ENCODE measurements at regions not wholly inside any gene's neighbourhood (a gene's known extent, or its start where the extent isn't known, plus 50 kb on each side); places are given as distances from the start of the nearest gene placed in this dataset.

GRCh38 chr7:81560708-81561107 lies 209.1 kb downstream of the HGF start:
- no peak for DNase-seq (ENCODE audit: insufficient read length, low spot score)
- TF ChIP-seq PAX5 (IDR thresholded peaks at IDR 0.05; ENCODE audit: insufficient read depth, low read length, severe bottlenecking) = no peak
- no peak for TF ChIP-seq POLR2AphosphoS5 (IDR thresholded peaks at IDR 0.05; ENCODE audit: low read depth, low read length)
- no peak for TF ChIP-seq TAF1 (IDR thresholded peaks at IDR 0.05; ENCODE audit: low read depth, low read length)
- no peak for TF ChIP-seq POU2F2 (IDR thresholded peaks at IDR 0.05; ENCODE audit: low read depth, low read length)
- TF ChIP-seq POLR2A (IDR thresholded peaks at IDR 0.05; ENCODE audit: low read depth, low read length) = no peak
- no peak for TF ChIP-seq SPI1 (IDR thresholded peaks at IDR 0.05; ENCODE audit: low read depth, low read length)
- FAIRE-seq = no peak

- DNase-seq (ENCODE audit: insufficient read length, low spot score) (no peak), FAIRE-seq (no peak)
- TF ChIP-seq POU2F2 (IDR thresholded peaks at IDR 0.05; ENCODE audit: low read depth, low read length) = no peak
- TF ChIP-seq TAF1 (IDR thresholded peaks at IDR 0.05; ENCODE audit: low read depth, low read length) = no peak
- no peak for TF ChIP-seq SPI1 (IDR thresholded peaks at IDR 0.05; ENCODE audit: low read depth, low read length)
- no peak for TF ChIP-seq POLR2AphosphoS5 (IDR thresholded peaks at IDR 0.05; ENCODE audit: low read depth, low read length)
- TF ChIP-seq POLR2A (IDR thresholded peaks at IDR 0.05; ENCODE audit: low read depth, low read length) = no peak
- TF ChIP-seq PAX5 (IDR thresholded peaks at IDR 0.05; ENCODE audit: insufficient read depth, low read length, severe bottlenecking) = no peak
Observed at GRCh38 chr7:81549484-81550016, 220.3 kb downstream of the HGF start.

- DNase-seq (ENCODE audit: insufficient read length, low spot score) (no peak), FAIRE-seq (no peak)
- TF ChIP-seq SPI1 (IDR thresholded peaks at IDR 0.05; ENCODE audit: low read depth, low read length) (no peak), PAX5 (IDR thresholded peaks at IDR 0.05; ENCODE audit: insufficient read depth, low read length, severe bottlenecking) (no peak), TAF1 (IDR thresholded peaks at IDR 0.05; ENCODE audit: low read depth, low read length) (no peak), POU2F2 (IDR thresholded peaks at IDR 0.05; ENCODE audit: low read depth, low read length) (no peak), POLR2AphosphoS5 (IDR thresholded peaks at IDR 0.05; ENCODE audit: low read depth, low read length) (no peak), POLR2A (IDR thresholded peaks at IDR 0.05; ENCODE audit: low read depth, low read length) (no peak)
Observed at GRCh38 chr7:81534996-81535395, 234.9 kb downstream of the HGF start.

GRCh38 chr7:81534446-81534845 lies 235.4 kb downstream of the HGF start:
- DNase-seq (ENCODE audit: insufficient read length, low spot score) (no peak), FAIRE-seq (no peak)
- TF ChIP-seq POLR2A (IDR thresholded peaks at IDR 0.05; ENCODE audit: low read depth, low read length) = no peak
- no peak for TF ChIP-seq PAX5 (IDR thresholded peaks at IDR 0.05; ENCODE audit: insufficient read depth, low read length, severe bottlenecking)
- TF ChIP-seq SPI1 (IDR thresholded peaks at IDR 0.05; ENCODE audit: low read depth, low read length) = no peak
- TF ChIP-seq POLR2AphosphoS5 (IDR thresholded peaks at IDR 0.05; ENCODE audit: low read depth, low read length) = no peak

GRCh38 chr7:81533931-81534330 lies 235.9 kb downstream of the HGF start:
- FAIRE-seq (no peak), DNase-seq (ENCODE audit: insufficient read length, low spot score) (no peak)
- TF ChIP-seq SPI1 (IDR thresholded peaks at IDR 0.05; ENCODE audit: low read depth, low read length) (no peak), POU2F2 (IDR thresholded peaks at IDR 0.05; ENCODE audit: low read depth, low read length) (no peak), TAF1 (IDR thresholded peaks at IDR 0.05; ENCODE audit: low read depth, low read length) (no peak), POLR2AphosphoS5 (IDR thresholded peaks at IDR 0.05; ENCODE audit: low read depth, low read length) (no peak), PAX5 (IDR thresholded peaks at IDR 0.05; ENCODE audit: insufficient read depth, low read length, severe bottlenecking) (no peak), POLR2A (IDR thresholded peaks at IDR 0.05; ENCODE audit: low read depth, low read length) (no peak)

GRCh38 chr7:81533426-81533825 lies 236.4 kb downstream of the HGF start:
- FAIRE-seq = no peak

GRCh38 chr7:81529785-81530184 lies 240.1 kb downstream of the HGF start:
- DNase-seq (ENCODE audit: insufficient read length, low spot score) = no peak
- no peak for FAIRE-seq
- no peak for TF ChIP-seq PAX5 (IDR thresholded peaks at IDR 0.05; ENCODE audit: insufficient read depth, low read length, severe bottlenecking)

More at GRCh38 chr7:81533426-81533825, 236.4 kb downstream of the HGF start:
- DNase-seq (ENCODE audit: insufficient read length, low spot score) = no peak
- TF ChIP-seq POLR2A (IDR thresholded peaks at IDR 0.05; ENCODE audit: low read depth, low read length) (no peak), POU2F2 (IDR thresholded peaks at IDR 0.05; ENCODE audit: low read depth, low read length) (no peak), TAF1 (IDR thresholded peaks at IDR 0.05; ENCODE audit: low read depth, low read length) (no peak), SPI1 (IDR thresholded peaks at IDR 0.05; ENCODE audit: low read depth, low read length) (no peak)

GRCh38 chr7:81527651-81528050 lies 242.2 kb downstream of the HGF start:
- TF ChIP-seq POU2F2 (IDR thresholded peaks at IDR 0.05; ENCODE audit: low read depth, low read length) (no peak), PAX5 (IDR thresholded peaks at IDR 0.05; ENCODE audit: insufficient read depth, low read length, severe bottlenecking) (no peak), POLR2AphosphoS5 (IDR thresholded peaks at IDR 0.05; ENCODE audit: low read depth, low read length) (no peak), TAF1 (IDR thresholded peaks at IDR 0.05; ENCODE audit: low read depth, low read length) (no peak), POLR2A (IDR thresholded peaks at IDR 0.05; ENCODE audit: low read depth, low read length) (no peak), SPI1 (IDR thresholded peaks at IDR 0.05; ENCODE audit: low read depth, low read length) (no peak)
- DNase-seq (ENCODE audit: insufficient read length, low spot score) = no peak
- FAIRE-seq = no peak

- DNase-seq (ENCODE audit: insufficient read length, low spot score) (no peak), FAIRE-seq (no peak)
- TF ChIP-seq POLR2AphosphoS5 (IDR thresholded peaks at IDR 0.05; ENCODE audit: low read depth, low read length) = no peak
- no peak for TF ChIP-seq POU2F2 (IDR thresholded peaks at IDR 0.05; ENCODE audit: low read depth, low read length)
- no peak for TF ChIP-seq POLR2A (IDR thresholded peaks at IDR 0.05; ENCODE audit: low read depth, low read length)
- no peak for TF ChIP-seq TAF1 (IDR thresholded peaks at IDR 0.05; ENCODE audit: low read depth, low read length)
- no peak for TF ChIP-seq SPI1 (IDR thresholded peaks at IDR 0.05; ENCODE audit: low read depth, low read length)
- no peak for TF ChIP-seq PAX5 (IDR thresholded peaks at IDR 0.05; ENCODE audit: insufficient read depth, low read length, severe bottlenecking)
Observed at GRCh38 chr7:81526971-81527370, 242.9 kb downstream of the HGF start.

- DNase-seq (ENCODE audit: insufficient read length, low spot score) = no peak
- no peak for FAIRE-seq
- TF ChIP-seq SPI1 (IDR thresholded peaks at IDR 0.05; ENCODE audit: low read depth, low read length) (no peak), POU2F2 (IDR thresholded peaks at IDR 0.05; ENCODE audit: low read depth, low read length) (no peak), TAF1 (IDR thresholded peaks at IDR 0.05; ENCODE audit: low read depth, low read length) (no peak), POLR2AphosphoS5 (IDR thresholded peaks at IDR 0.05; ENCODE audit: low read depth, low read length) (no peak), PAX5 (IDR thresholded peaks at IDR 0.05; ENCODE audit: insufficient read depth, low read length, severe bottlenecking) (no peak), POLR2A (IDR thresholded peaks at IDR 0.05; ENCODE audit: low read depth, low read length) (no peak)
Observed at GRCh38 chr7:81525841-81526240, 244.0 kb downstream of the HGF start.
